ENCODE measurements at regions not wholly inside any gene's neighbourhood (a gene's known extent, or its start where the extent isn't known, plus 50 kb on each side); places are given as distances from the start of the nearest gene placed in this dataset.
"Not testable (repeated sequence)": the region's sequence is repeated elsewhere in the genome, so short reads cannot be mapped to it uniquely, and the experiment has no call there.

- DNase-seq (ENCODE audit: low read depth): no peak
Measured at GRCh38 chr2:43149482-43150107, 76.8 kb downstream of the ZFP36L2 start.

GRCh38 chr2:43146083-43146482 is 80.3 kb downstream of the ZFP36L2 start:
- no peak for DNase-seq (ENCODE audit: low read depth)

- no peak for DNase-seq (ENCODE audit: low read depth)
Measured at GRCh38 chr2:43144263-43144662, 82.1 kb downstream of the ZFP36L2 start.

GRCh38 chr2:43143756-43144155 is 82.7 kb downstream of the ZFP36L2 start:
- DNase-seq (ENCODE audit: low read depth): no peak

- DNase-seq (ENCODE audit: low read depth): no peak
Measured at GRCh38 chr2:43142921-43143438, 83.4 kb downstream of the ZFP36L2 start.

GRCh38 chr2:43141636-43142151 is 84.7 kb downstream of the ZFP36L2 start:
- DNase-seq (ENCODE audit: low read depth): not testable (repeated sequence)

GRCh38 chr2:43139996-43140621 is 86.3 kb downstream of the ZFP36L2 start:
- no peak for DNase-seq (ENCODE audit: low read depth)

- no peak for DNase-seq (ENCODE audit: low read depth)
Measured at GRCh38 chr2:43139501-43139900, 86.9 kb downstream of the ZFP36L2 start.

GRCh38 chr2:43138441-43138840 is 88.0 kb downstream of the ZFP36L2 start:
- DNase-seq (ENCODE audit: low read depth): no peak

- peak; percentile 74 for DNase-seq (ENCODE audit: low read depth)
Measured at GRCh38 chr2:43136876-43137275, 89.5 kb downstream of the ZFP36L2 start.

GRCh38 chr2:43136011-43136799 is 90.2 kb downstream of the ZFP36L2 start:
- no peak for DNase-seq (ENCODE audit: low read depth)

- DNase-seq (ENCODE audit: low read depth): no peak
Measured at GRCh38 chr2:43135583-43135982, 90.8 kb downstream of the ZFP36L2 start.

- DNase-seq (ENCODE audit: low read depth): no peak
Measured at GRCh38 chr2:43134571-43134889, 91.9 kb downstream of the ZFP36L2 start.

- peak; percentile 59 for DNase-seq (ENCODE audit: low read depth)
Measured at GRCh38 chr2:43133708-43134570, 92.5 kb downstream of the ZFP36L2 start.

GRCh38 chr2:43133336-43133707 is 93.1 kb downstream of the ZFP36L2 start:
- DNase-seq (ENCODE audit: low read depth): no peak

- DNase-seq (ENCODE audit: low read depth): no peak
Measured at GRCh38 chr2:43132683-43133301, 93.6 kb downstream of the ZFP36L2 start.

GRCh38 chr2:43131890-43132682 is 94.3 kb downstream of the ZFP36L2 start:
- no peak for DNase-seq (ENCODE audit: low read depth)

- peak; percentile 73 for DNase-seq (ENCODE audit: low read depth)
Measured at GRCh38 chr2:43131051-43131889, 95.1 kb downstream of the ZFP36L2 start.

- DNase-seq (ENCODE audit: low read depth): no peak
Measured at GRCh38 chr2:43130548-43130875, 95.9 kb downstream of the ZFP36L2 start.
